CD14-positive monocyte (primary cell): ENCODE measurements at regions not wholly inside any gene's neighbourhood (a gene's known extent, or its start where the extent isn't known, plus 50 kb on each side); places are given as distances from the start of the nearest gene placed in this dataset.

Experiments
- DNase-seq, 3 donors: peaks; one replicate each; pipeline ENCODE4 v3.0.0-alpha.2; 2011 to 2022
- H2AFZ ChIP-seq: 2 replicates; pipeline ENCODE4 v1.6.0; 2012; ENCODE audit warnings: mild to moderate bottlenecking, low read depth, low read length, inconsistent platforms; ENCODE audit not compliant: insufficient read depth, poor library complexity, severe bottlenecking
- H3K27ac ChIP-seq, 2 donors: 1 replicate in 1 of 2; 2 replicates in 1 of 2; pipeline ENCODE4 v1.5.1; 2012 to 2013; ENCODE audit warnings: low read length in 2 of 2, control low read depth in 1 of 2, inconsistent platforms in 1 of 2, low read depth in 1 of 2, mild to moderate bottlenecking in 1 of 2
- H3K27me3 ChIP-seq, 2 donors: one replicate each; pipeline versions ENCODE4 v1.6.0 to v1.6.1; 2011 to 2013; ENCODE audit warnings: low read length in 2 of 2; ENCODE audit not compliant: control insufficient read depth in 2 of 2, insufficient read depth in 2 of 2
- H3K36me3 ChIP-seq, 2 donors: replicated peaks in 1 of 2; 1 replicate in 1 of 2; 2 replicates in 1 of 2; pipeline versions ENCODE4 v1.5.1 to v1.6.1; 2012 to 2013; ENCODE audit warnings: low read length in 2 of 2, control low read depth in 1 of 2, inconsistent platforms in 1 of 2, mild to moderate bottlenecking in 1 of 2; ENCODE audit not compliant: insufficient read depth in 2 of 2, control insufficient read depth in 1 of 2
- H3K4me1 ChIP-seq, 2 donors: 1 replicate in 1 of 2; 2 replicates in 1 of 2; pipeline versions ENCODE4 v1.5.1 to v1.6.1; 2012 to 2013; ENCODE audit warnings: low read length in 2 of 2, control low read depth in 1 of 2, inconsistent platforms in 1 of 2, mild to moderate bottlenecking in 1 of 2, moderate library complexity in 1 of 2; ENCODE audit not compliant: insufficient read depth in 2 of 2, control insufficient read depth in 1 of 2
- H3K4me2 ChIP-seq: replicated peaks from 2 replicates; pipeline ENCODE3; 2012; ENCODE audit warnings: low read length, moderate library complexity, mild to moderate bottlenecking; ENCODE audit not compliant: poor library complexity, severe bottlenecking; ENCODE audit errors: extremely low read depth
- H3K4me3 ChIP-seq, 3 experiments: fragments of 200-600 bp in 1 of 3; sonication (generic) in 1 of 3; replicated peaks in 1 of 3; 1 replicate in 2 of 3; 2 replicates in 1 of 3; pipeline ENCODE4 v1.5.1; 2011 to 2013; ENCODE audit warnings: low read length in 3 of 3, mild to moderate bottlenecking in 3 of 3, control low read depth in 2 of 3, low read depth in 2 of 3, inconsistent platforms in 1 of 3, moderate library complexity in 1 of 3
- H3K79me2 ChIP-seq: 2 replicates; pipeline ENCODE4 v1.6.0; 2012; ENCODE audit warnings: mild to moderate bottlenecking, control low read depth, inconsistent platforms, low read length, moderate library complexity; ENCODE audit not compliant: insufficient read depth
- H3K9ac ChIP-seq: 2 replicates; pipeline ENCODE4 v1.6.0; 2017; ENCODE audit warnings: low read length, mild to moderate bottlenecking; ENCODE audit not compliant: insufficient read depth, poor library complexity, severe bottlenecking
- H3K9me3 ChIP-seq, 2 donors: replicated peaks in 1 of 2; 1 replicate in 1 of 2; 2 replicates in 1 of 2; pipeline versions ENCODE4 v1.5.1 to v1.6.1; 2012 to 2013; ENCODE audit warnings: low read length in 2 of 2, control low read depth in 1 of 2; ENCODE audit not compliant: control insufficient read depth in 1 of 2, insufficient read depth in 1 of 2
- H4K20me1 ChIP-seq: 2 replicates; pipeline ENCODE4 v1.6.0; 2012; ENCODE audit warnings: mild to moderate bottlenecking, low read length, control low read depth, moderate library complexity; ENCODE audit not compliant: insufficient read depth
- H3K27ac Mint-ChIP-seq, 7 donors: one replicate each; pipeline ENCODE4 v1.8.0; 2020; ENCODE audit warnings: mild to moderate bottlenecking in 7 of 7, mixed read lengths in 7 of 7, moderate library complexity in 6 of 7, inconsistent platforms in 2 of 7
- H3K27me3 Mint-ChIP-seq, 3 donors: one replicate each; pipeline ENCODE4 v1.8.0; 2021 to 2022; ENCODE audit warnings: low read depth in 3 of 3, mild to moderate bottlenecking in 3 of 3, mixed read lengths in 3 of 3, moderate library complexity in 3 of 3, inconsistent platforms in 1 of 3
- H3K36me3 Mint-ChIP-seq, 2 donors: one replicate each; pipeline ENCODE4 v1.8.0; 2020; ENCODE audit warnings: mixed read lengths in 2 of 2, inconsistent platforms in 1 of 2, mild to moderate bottlenecking in 1 of 2
- H3K4me1 Mint-ChIP-seq: one replicate; pipeline ENCODE4 v1.8.0; 2020; ENCODE audit warnings: mild to moderate bottlenecking, mixed read lengths
- H3K4me3 Mint-ChIP-seq, 2 donors: one replicate each; pipeline ENCODE4 v1.8.0; 2020; ENCODE audit warnings: mild to moderate bottlenecking in 2 of 2, mixed read lengths in 2 of 2, moderate library complexity in 1 of 2
- H3K9me3 Mint-ChIP-seq, 7 donors: one replicate each; pipeline ENCODE4 v1.8.0; 2020 to 2022; ENCODE audit warnings: mixed read lengths in 7 of 7, mild to moderate bottlenecking in 6 of 7, moderate library complexity in 6 of 7, inconsistent platforms in 2 of 7
- WGBS: methylation state at CpG from one replicate; pipeline ENCODE4 v1.1.5; 2013; ENCODE audit warnings: missing lambda C conversion rate; ENCODE audit not compliant: insufficient coverage; 5-methylcytosine and 5-hydroxymethylcytosine counted together
- intact Hi-C, 2 donors: fragments of 100-400 bp; cut with micrococcal nuclease; formaldehyde crosslinking; loops; one replicate each; pipeline versions ENCODE4 v1.15.0 to v1.15.1; 2023
- TF ChIP-seq, protein P1 (sequence below): fragments of 200-600 bp; IDR thresholded peaks from one replicate; pipeline ENCODE4 v1.8.0; 2022; ENCODE audit warnings: antibody characterized with exemption, mild to moderate bottlenecking

GRCh38 chr5:173729079-173729765 is 112.8 kb upstream of the BOD1 start:
- Histone ChIP-seq H3K4me3 (no peak overlapping the region), H3K27me3 (no peaks in the 10 kb centered on the region), H3K9me3 (no peaks in the 10 kb centered on the region), H3K4me1 (peaks cover 0 to 12% of the 10 kb centered on the region in 2 donors), H4K20me1 (no peaks in the 10 kb centered on the region), H3K27ac (no peak overlapping the region), H3K4me2 (no peak overlapping the region), H3K9ac (no peak overlapping the region), H3K36me3 (no peaks in the 10 kb centered on the region), H3K79me2 (no peaks in the 10 kb centered on the region), H2AFZ (no peak overlapping the region)
- WGBS: 85% methylated on average over 7 of the region's 10 CpGs
- no peak for DNase-seq
- peaks cover 0 to 7% (median 0%) of the 10 kb centered on the region in 3 donors for H3K27me3 Mint-ChIP-seq
- no peaks in the 10 kb centered on the region for H3K36me3 Mint-ChIP-seq
- peaks cover 0 to 3% (median 1%) of the 10 kb centered on the region in 7 donors for H3K9me3 Mint-ChIP-seq
- peak overlapping the region in 1 of 7 donors; percentile 6 for H3K27ac Mint-ChIP-seq
- H3K4me3 Mint-ChIP-seq: no peak overlapping the region
- H3K4me1 Mint-ChIP-seq: peaks cover 22% of the 10 kb centered on the region
- TF ChIP-seq, protein P1, sequence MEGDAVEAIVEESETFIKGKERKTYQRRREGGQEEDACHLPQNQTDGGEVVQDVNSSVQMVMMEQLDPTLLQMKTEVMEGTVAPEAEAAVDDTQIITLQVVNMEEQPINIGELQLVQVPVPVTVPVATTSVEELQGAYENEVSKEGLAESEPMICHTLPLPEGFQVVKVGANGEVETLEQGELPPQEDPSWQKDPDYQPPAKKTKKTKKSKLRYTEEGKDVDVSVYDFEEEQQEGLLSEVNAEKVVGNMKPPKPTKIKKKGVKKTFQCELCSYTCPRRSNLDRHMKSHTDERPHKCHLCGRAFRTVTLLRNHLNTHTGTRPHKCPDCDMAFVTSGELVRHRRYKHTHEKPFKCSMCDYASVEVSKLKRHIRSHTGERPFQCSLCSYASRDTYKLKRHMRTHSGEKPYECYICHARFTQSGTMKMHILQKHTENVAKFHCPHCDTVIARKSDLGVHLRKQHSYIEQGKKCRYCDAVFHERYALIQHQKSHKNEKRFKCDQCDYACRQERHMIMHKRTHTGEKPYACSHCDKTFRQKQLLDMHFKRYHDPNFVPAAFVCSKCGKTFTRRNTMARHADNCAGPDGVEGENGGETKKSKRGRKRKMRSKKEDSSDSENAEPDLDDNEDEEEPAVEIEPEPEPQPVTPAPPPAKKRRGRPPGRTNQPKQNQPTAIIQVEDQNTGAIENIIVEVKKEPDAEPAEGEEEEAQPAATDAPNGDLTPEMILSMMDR: no peak
- intact Hi-C loops: no loop called here

DNA sequence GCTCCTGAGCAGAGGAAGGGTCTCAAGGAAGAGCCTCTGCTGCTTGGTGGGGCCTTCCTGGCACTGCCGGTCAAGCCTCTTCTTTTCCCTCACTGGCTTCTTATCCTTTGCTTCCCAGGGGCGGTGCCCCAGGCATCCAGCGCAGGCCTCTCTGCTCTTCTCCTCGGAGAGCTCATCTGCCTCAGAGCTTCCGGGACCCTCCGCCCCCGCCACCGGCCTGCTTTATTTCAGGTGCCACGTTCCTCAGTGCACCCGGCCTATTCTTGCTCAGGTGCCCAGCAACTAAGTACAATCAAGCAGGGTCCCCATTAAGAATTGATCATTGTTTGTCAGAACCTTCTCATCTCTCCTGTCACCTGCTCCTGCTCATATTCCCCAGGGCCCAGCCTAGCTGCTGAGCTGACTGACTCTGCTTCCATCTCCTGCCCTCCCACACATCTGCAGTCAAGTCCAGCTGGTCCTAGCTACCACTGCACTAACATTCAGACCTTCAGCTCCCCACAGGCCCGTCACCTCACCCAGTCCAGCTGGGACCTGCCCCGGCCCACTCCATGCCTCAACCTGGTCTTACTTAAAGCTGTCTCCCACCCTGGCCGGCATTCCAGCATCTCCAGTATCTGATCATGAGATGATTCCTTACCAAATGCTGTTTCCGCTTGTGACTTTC is 114.3 kb upstream of the BOD1 start:
- H3K4me1 ChIP-seq: peaks cover 0 to 12% of the 10 kb centered on the region in 2 donors
- no peak overlapping the region for H3K4me3 Mint-ChIP-seq
- no peak overlapping the region for H3K4me2 ChIP-seq
- 96% methylated on average over 13 of the region's 14 CpGs for WGBS
- peaks cover 0 to 7% (median 3%) of the 10 kb centered on the region in 3 donors for H3K27me3 Mint-ChIP-seq
- DNase-seq: no peak
- intact Hi-C loops: loop anchor here in 1 of 2 donors (10.0 kb wide), 2 partner anchors 74 to 134 kb away; no protein-coding TSS in a partner anchor
- no peaks in the 10 kb centered on the region for H3K9me3 ChIP-seq
- H3K4me1 Mint-ChIP-seq: peaks cover 24% of the 10 kb centered on the region
- H3K27me3 ChIP-seq: no peaks in the 10 kb centered on the region
- TF ChIP-seq, protein P1: no peak
- H3K4me3 ChIP-seq: no peak overlapping the region
- no peaks in the 10 kb centered on the region for H4K20me1 ChIP-seq
- H3K79me2 ChIP-seq: no peaks in the 10 kb centered on the region
- H3K36me3 Mint-ChIP-seq: no peaks in the 10 kb centered on the region
- peaks cover 0 to 3% (median 0%) of the 10 kb centered on the region in 7 donors for H3K9me3 Mint-ChIP-seq
- H2AFZ ChIP-seq: no peak overlapping the region
- no peak overlapping the region for H3K27ac ChIP-seq
- no peak overlapping the region for H3K9ac ChIP-seq
- H3K36me3 ChIP-seq: no peaks in the 10 kb centered on the region
- H3K27ac Mint-ChIP-seq: no peak overlapping the region
